Activated B cell treated with CpG ODN at 0.5 μM for 24 hours (primary cell): ENCODE measurements at regions not wholly inside any gene's neighbourhood (a gene's known extent, or its start where the extent isn't known, plus 50 kb on each side); places are given as distances from the start of the nearest gene placed in this dataset.

Source experiments
- ATAC-seq: fragments of 200-7000 bp; cut with Tn5 transposase; one replicate; pipeline ENCODE4 v1.10.0; 2021; ENCODE audit warnings: low read depth, mild to moderate bottlenecking, moderate library complexity
- CTCF ChIA-PET: fragments of 350-600 bp; sonication (Branson Sonifier 250); formaldehyde crosslinking; loops from one replicate; lab custom pipeline; 2021; ENCODE audit warnings: antibody characterized with exemption; lab: Charles Lee
- POLR2A ChIA-PET: fragments of 350-600 bp; sonication (Branson Sonifier 250); formaldehyde crosslinking; loops from one replicate; lab custom pipeline; 2021; ENCODE audit warnings: antibody characterized with exemption; lab: Charles Lee
- DNase-seq: peaks from one replicate; pipeline ENCODE4 v3.0.0; 2022
- H3K27ac Mint-ChIP-seq: one replicate; pipeline ENCODE4 v1.8.0; 2020; ENCODE audit warnings: mixed read lengths
- H3K27me3 Mint-ChIP-seq: one replicate; pipeline ENCODE4 v1.8.0; 2021; ENCODE audit warnings: mixed read lengths
- H3K36me3 Mint-ChIP-seq: one replicate; pipeline ENCODE4 v1.8.0; 2021; ENCODE audit warnings: low read depth, mixed read lengths
- H3K4me1 Mint-ChIP-seq: one replicate; pipeline ENCODE4 v1.8.0; 2021; ENCODE audit warnings: mixed read lengths
- H3K4me3 Mint-ChIP-seq: one replicate; pipeline ENCODE4 v1.8.0; 2020; ENCODE audit warnings: mild to moderate bottlenecking, mixed read lengths
- H3K9me3 Mint-ChIP-seq: one replicate; pipeline ENCODE4 v1.8.0; 2020; ENCODE audit warnings: mixed read lengths
- CTCF ChIP-seq: fragments of 200-600 bp; IDR thresholded peaks from one replicate; pipeline ENCODE4 v1.8.0; 2022; ENCODE audit warnings: antibody characterized with exemption, mild to moderate bottlenecking
- intact Hi-C: fragments of 100-400 bp; cut with micrococcal nuclease; formaldehyde crosslinking; loops from one replicate; pipeline ENCODE4 v1.15.1; 2024

DNA sequence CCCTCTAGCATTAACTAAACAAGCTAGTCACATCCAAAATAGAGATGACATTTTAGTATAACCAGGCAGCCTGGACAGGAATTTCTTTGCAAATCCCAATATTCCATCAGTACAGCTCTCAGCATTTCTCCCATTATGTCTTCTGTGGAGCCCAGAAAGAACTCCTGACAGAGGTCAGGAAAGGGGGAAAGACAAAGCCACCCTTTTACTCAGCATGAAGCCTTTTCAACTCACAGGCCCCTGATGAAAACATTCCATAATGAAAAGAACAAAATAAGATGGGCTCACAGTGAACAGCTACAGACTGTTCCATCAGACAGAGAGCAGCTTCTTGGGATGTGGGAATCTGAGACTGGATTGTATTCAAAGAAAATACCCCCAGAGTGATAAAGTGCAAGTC is 80.6 kb downstream of the TEX35 start:
- Mint-ChIP-seq H3K27me3 (no peaks in the 10 kb centered on the region), H3K27ac (peak overlapping the region; percentile 67), H3K36me3 (peaks cover 39% of the 10 kb centered on the region), H3K4me3 (no peak overlapping the region), H3K9me3 (peaks cover 10% of the 10 kb centered on the region), H3K4me1 (peaks cover 92% of the 10 kb centered on the region)
- TF ChIP-seq CTCF: no peak
- CTCF ChIA-PET: interaction anchor here (0.7 to 1.3 kb wide), 4 partner anchors 9 to 17 kb away, joined by 3 to 5 read pairs (median 3); no protein-coding TSS in a partner anchor
- ATAC-seq (no peak), DNase-seq (no peak)
- POLR2A ChIA-PET: interaction anchor here (0.7 to 16.2 kb wide), 4 partner anchors 9 to 66 kb away, joined by 3 to 394 read pairs (median 31); no protein-coding TSS in a partner anchor
- intact Hi-C loops: loop anchor here (1.0 kb wide), 1 partner anchor 8 kb away; no protein-coding TSS in a partner anchor

GRCh38 chr1:178594133-178594532 is 81.2 kb downstream of the TEX35 start:
- ATAC-seq (no peak), DNase-seq (no peak)
- intact Hi-C loops: no loop called here
- no peaks in the 10 kb centered on the region for H3K27me3 Mint-ChIP-seq
- peaks cover 92% of the 10 kb centered on the region for H3K4me1 Mint-ChIP-seq
- TF ChIP-seq CTCF: no peak
- peaks cover 38% of the 10 kb centered on the region for H3K36me3 Mint-ChIP-seq
- peak overlapping the region; percentile 67 for H3K27ac Mint-ChIP-seq
- H3K9me3 Mint-ChIP-seq: peaks cover 9% of the 10 kb centered on the region
- ChIA-PET CTCF (interaction anchor here (0.7 to 1.3 kb wide), 4 partner anchors 9 to 18 kb away, joined by 3 to 5 read pairs (median 3); no protein-coding TSS in a partner anchor), POLR2A (interaction anchor here (0.6 to 16.2 kb wide), 6 partner anchors 10 to 132 kb away, joined by 3 to 394 read pairs (median 4); no protein-coding TSS in a partner anchor)
- H3K4me3 Mint-ChIP-seq: no peak overlapping the region

DNA sequence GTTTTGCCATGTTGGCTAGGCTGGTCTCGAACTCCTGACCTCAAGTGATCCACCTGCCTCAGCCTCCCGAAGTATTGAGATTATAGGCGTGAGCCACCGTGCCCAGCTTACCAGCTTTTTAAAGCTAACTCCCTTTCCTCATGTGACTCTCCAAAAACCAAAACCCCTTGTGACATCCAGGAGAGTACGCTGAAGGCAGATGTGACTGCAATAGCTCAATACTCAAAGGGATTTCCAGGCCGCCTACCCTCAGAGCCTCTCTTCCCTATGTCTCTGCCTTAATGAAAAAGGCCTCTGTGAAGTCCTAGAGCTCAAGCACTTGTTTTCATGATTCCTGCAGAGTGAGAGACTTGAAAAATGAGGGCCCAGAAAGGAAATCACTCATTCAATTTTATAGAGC is 82.6 kb downstream of the TEX35 start:
- H3K27ac Mint-ChIP-seq: peak overlapping the region; percentile 61
- CTCF ChIA-PET: interaction anchor here (1.4 kb wide), 2 partner anchors 8 to 15 kb away, joined by 3 read pairs; no protein-coding TSS in a partner anchor
- H3K4me3 Mint-ChIP-seq: no peak overlapping the region
- H3K36me3 Mint-ChIP-seq: peaks cover 40% of the 10 kb centered on the region
- no peak for ATAC-seq
- peaks cover 11% of the 10 kb centered on the region for H3K9me3 Mint-ChIP-seq
- TF ChIP-seq CTCF: no peak
- H3K27me3 Mint-ChIP-seq: no peaks in the 10 kb centered on the region
- POLR2A ChIA-PET: interaction anchor here (1.3 to 16.2 kb wide), 3 partner anchors 10 to 130 kb away, joined by 4 to 394 read pairs (median 59); partner anchors contain the start of gene RALGPS2
- H3K4me1 Mint-ChIP-seq: peaks cover 93% of the 10 kb centered on the region
- DNase-seq: no peak
- intact Hi-C loops: no loop called here

GRCh38 chr1:178599087-178599486 is 86.2 kb downstream of the TEX35 start:
- intact Hi-C loops: loop anchor here (1.0 to 2.0 kb wide), 2 partner anchors 9 to 16 kb away; no protein-coding TSS in a partner anchor
- no peak overlapping the region for H3K4me3 Mint-ChIP-seq
- H3K9me3 Mint-ChIP-seq: peaks cover 8% of the 10 kb centered on the region
- ATAC-seq (peak; percentile 64), DNase-seq (no peak)
- H3K36me3 Mint-ChIP-seq: peaks cover 33% of the 10 kb centered on the region
- peaks cover 91% of the 10 kb centered on the region for H3K4me1 Mint-ChIP-seq
- H3K27ac Mint-ChIP-seq: peak overlapping the region; percentile 88
- ChIA-PET CTCF (interaction anchor here (1.1 to 1.7 kb wide), 4 partner anchors 11 to 56 kb away, joined by 3 to 7 read pairs (median 4); no protein-coding TSS in a partner anchor), POLR2A (interaction anchor here (0.5 to 16.2 kb wide), 6 partner anchors 7 to 109 kb away, joined by 3 to 394 read pairs (median 6); no protein-coding TSS in a partner anchor)
- no peak for TF ChIP-seq CTCF
- no peaks in the 10 kb centered on the region for H3K27me3 Mint-ChIP-seq

DNA sequence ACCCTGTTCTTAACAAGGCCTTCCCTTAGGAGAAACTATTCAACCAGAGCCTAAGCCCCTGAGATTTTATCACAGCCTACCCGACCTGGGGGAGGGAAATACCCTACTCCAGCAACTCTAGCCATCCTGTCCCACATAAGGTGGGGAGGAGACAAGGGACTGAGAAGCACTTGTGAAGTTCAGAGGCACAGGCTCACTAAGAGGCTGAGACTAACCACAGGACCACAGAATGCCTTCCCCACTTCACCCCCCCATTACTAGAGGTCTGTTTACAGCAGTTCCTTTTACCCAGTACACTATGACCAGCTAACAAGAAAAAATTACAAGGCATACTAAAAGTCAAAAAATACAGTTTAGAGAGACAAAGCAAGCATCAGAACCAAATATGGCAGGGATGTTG is 86.8 kb downstream of the TEX35 start:
- peaks cover 8% of the 10 kb centered on the region for H3K9me3 Mint-ChIP-seq
- intact Hi-C loops: loop anchor here (1.0 to 2.0 kb wide), 2 partner anchors 9 to 17 kb away; no protein-coding TSS in a partner anchor
- ATAC-seq (peak; percentile 69), DNase-seq (no peak)
- peaks cover 33% of the 10 kb centered on the region for H3K36me3 Mint-ChIP-seq
- H3K27ac Mint-ChIP-seq: peak overlapping the region; percentile 88
- H3K4me1 Mint-ChIP-seq: peaks cover 91% of the 10 kb centered on the region
- POLR2A ChIA-PET: interaction anchor here (1.0 to 16.2 kb wide), 4 partner anchors 6 to 54 kb away, joined by 3 to 394 read pairs (median 31); no protein-coding TSS in a partner anchor
- H3K27me3 Mint-ChIP-seq: no peaks in the 10 kb centered on the region
- CTCF ChIA-PET: interaction anchor here (0.7 to 1.7 kb wide), 3 partner anchors 18 to 403 kb away, joined by 3 to 7 read pairs (median 3); no protein-coding TSS in a partner anchor
- peak overlapping the region; percentile 30 for H3K4me3 Mint-ChIP-seq
- no peak for TF ChIP-seq CTCF
